ENCODE measurements at regions not wholly inside any gene's neighbourhood (a gene's known extent, or its start where the extent isn't known, plus 50 kb on each side); places are given as distances from the start of the nearest gene placed in this dataset.

DNA sequence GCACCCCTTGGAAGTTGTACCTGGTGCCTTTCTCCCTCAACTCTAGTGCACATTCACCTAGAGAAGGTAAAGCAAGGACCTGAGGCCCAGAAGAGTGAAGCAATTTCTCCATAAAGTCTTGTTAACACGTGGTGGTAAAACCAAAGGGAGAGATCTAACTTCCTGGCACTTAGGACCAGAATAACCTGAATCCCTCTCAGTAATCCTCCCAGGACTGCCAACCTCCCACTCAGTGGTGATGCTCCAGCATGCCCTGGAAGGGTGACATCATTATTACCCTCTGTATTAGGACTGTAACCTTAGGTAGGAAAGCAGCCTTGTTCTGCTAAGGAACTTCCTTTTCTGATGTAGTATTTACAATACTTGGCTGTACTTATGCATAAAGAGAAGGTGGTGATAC is 330.6 kb upstream of the MARCKS start:
- no peak for DNase-seq (ENCODE audit: low read depth, low spot score)
- CTCF ChIA-PET: no interaction called here
- intact Hi-C loops (cut with micrococcal nuclease; ENCODE audit: unreplicated experiment): no loop called here

DNA sequence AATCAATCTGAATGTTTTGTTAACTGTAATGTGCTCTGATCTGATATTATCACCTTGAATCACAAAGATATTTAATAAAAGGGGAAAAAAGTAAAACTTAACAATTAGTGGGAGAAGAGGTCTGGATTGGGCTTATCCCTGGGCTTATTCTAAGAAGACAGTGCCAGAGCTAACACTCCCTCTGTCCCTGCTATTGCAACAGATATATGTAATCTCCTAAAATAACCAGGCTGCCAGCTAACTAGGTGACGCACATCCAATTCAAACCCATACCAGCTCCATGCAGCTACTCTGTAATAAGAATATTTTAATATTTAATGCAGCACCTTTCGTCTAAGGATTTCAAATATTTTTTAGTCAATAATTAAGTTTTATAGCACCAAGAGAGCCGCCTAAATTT is 330.1 kb upstream of the MARCKS start:
- Histone ChIP-seq H3K4me1 (ENCODE audit: control insufficient read depth, insufficient read depth, low read length) (no peaks in the 10 kb centered on the region), H3K27ac (ENCODE audit: low read length) (no peak overlapping the region), H3K9me3 (ENCODE audit: control insufficient read depth, insufficient read depth, low read depth, low read length) (no peaks in the 10 kb centered on the region), H3K4me3 (ENCODE audit: low read depth in 2 of 2, low read length in 2 of 2) (no peak overlapping the region), H3K27me3 (ENCODE audit: control insufficient read depth, insufficient read depth, low read length) (no peaks in the 10 kb centered on the region), H3K36me3 (ENCODE audit: control insufficient read depth, insufficient read depth, low read length) (no peaks in the 10 kb centered on the region)
- CTCF ChIA-PET: no interaction called here
- no peak for ATAC-seq
- no peak for DNase-seq (ENCODE audit: low read depth, low spot score)
- in situ Hi-C loops (cut with HindIII; ENCODE audit: low pct_unique_long_range_greater_than_20kb, low sequenced_read_pairs): no loop called here
- intact Hi-C loops (cut with micrococcal nuclease; ENCODE audit: unreplicated experiment): no loop called here
- TF ChIP-seq, protein P1, sequence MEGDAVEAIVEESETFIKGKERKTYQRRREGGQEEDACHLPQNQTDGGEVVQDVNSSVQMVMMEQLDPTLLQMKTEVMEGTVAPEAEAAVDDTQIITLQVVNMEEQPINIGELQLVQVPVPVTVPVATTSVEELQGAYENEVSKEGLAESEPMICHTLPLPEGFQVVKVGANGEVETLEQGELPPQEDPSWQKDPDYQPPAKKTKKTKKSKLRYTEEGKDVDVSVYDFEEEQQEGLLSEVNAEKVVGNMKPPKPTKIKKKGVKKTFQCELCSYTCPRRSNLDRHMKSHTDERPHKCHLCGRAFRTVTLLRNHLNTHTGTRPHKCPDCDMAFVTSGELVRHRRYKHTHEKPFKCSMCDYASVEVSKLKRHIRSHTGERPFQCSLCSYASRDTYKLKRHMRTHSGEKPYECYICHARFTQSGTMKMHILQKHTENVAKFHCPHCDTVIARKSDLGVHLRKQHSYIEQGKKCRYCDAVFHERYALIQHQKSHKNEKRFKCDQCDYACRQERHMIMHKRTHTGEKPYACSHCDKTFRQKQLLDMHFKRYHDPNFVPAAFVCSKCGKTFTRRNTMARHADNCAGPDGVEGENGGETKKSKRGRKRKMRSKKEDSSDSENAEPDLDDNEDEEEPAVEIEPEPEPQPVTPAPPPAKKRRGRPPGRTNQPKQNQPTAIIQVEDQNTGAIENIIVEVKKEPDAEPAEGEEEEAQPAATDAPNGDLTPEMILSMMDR (IDR thresholded peaks at IDR 0.05): no peak
- no peak for TF ChIP-seq POLR2AphosphoS5 (IDR thresholded peaks at IDR 0.05; ENCODE audit: low read depth, low read length)
- TF ChIP-seq, protein P2, sequence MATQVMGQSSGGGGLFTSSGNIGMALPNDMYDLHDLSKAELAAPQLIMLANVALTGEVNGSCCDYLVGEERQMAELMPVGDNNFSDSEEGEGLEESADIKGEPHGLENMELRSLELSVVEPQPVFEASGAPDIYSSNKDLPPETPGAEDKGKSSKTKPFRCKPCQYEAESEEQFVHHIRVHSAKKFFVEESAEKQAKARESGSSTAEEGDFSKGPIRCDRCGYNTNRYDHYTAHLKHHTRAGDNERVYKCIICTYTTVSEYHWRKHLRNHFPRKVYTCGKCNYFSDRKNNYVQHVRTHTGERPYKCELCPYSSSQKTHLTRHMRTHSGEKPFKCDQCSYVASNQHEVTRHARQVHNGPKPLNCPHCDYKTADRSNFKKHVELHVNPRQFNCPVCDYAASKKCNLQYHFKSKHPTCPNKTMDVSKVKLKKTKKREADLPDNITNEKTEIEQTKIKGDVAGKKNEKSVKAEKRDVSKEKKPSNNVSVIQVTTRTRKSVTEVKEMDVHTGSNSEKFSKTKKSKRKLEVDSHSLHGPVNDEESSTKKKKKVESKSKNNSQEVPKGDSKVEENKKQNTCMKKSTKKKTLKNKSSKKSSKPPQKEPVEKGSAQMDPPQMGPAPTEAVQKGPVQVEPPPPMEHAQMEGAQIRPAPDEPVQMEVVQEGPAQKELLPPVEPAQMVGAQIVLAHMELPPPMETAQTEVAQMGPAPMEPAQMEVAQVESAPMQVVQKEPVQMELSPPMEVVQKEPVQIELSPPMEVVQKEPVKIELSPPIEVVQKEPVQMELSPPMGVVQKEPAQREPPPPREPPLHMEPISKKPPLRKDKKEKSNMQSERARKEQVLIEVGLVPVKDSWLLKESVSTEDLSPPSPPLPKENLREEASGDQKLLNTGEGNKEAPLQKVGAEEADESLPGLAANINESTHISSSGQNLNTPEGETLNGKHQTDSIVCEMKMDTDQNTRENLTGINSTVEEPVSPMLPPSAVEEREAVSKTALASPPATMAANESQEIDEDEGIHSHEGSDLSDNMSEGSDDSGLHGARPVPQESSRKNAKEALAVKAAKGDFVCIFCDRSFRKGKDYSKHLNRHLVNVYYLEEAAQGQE (IDR thresholded peaks at IDR 0.05; ENCODE audit: insufficient read depth in 1 of 2, low read depth in 2 of 2, low read length in 1 of 2): no peak
- no peak for TF ChIP-seq SIN3A (IDR thresholded peaks at IDR 0.05; ENCODE audit: borderline replicate concordance, insufficient read depth, low read depth, low read length)
- no peak for TF ChIP-seq TCF7L2 (IDR thresholded peaks at IDR 0.05; ENCODE audit: low read depth, low read length)
- POLR2A ChIA-PET: no interaction called here
- no TSS peak for BruUV-seq (replicated peaks)

More for the DNA sequence above, 330.6 kb upstream of the MARCKS start:
- no peaks in the 10 kb centered on the region for H3K4me1 ChIP-seq (ENCODE audit: control insufficient read depth, insufficient read depth, low read length)
- no peaks in the 10 kb centered on the region for H3K36me3 ChIP-seq (ENCODE audit: control insufficient read depth, insufficient read depth, low read length)
- TF ChIP-seq SIN3A (IDR thresholded peaks at IDR 0.05; ENCODE audit: borderline replicate concordance, insufficient read depth, low read depth, low read length) (no peak), POLR2AphosphoS5 (IDR thresholded peaks at IDR 0.05; ENCODE audit: low read depth, low read length) (no peak), TCF7L2 (IDR thresholded peaks at IDR 0.05; ENCODE audit: low read depth, low read length) (no peak)
- TF ChIP-seq, protein P1 (IDR thresholded peaks at IDR 0.05): no peak
- TF ChIP-seq, protein P2 (IDR thresholded peaks at IDR 0.05; ENCODE audit: insufficient read depth in 1 of 2, low read depth in 2 of 2, low read length in 1 of 2): no peak
- no peak for ATAC-seq
- no TSS peak for BruUV-seq (replicated peaks)
- no peaks in the 10 kb centered on the region for H3K27me3 ChIP-seq (ENCODE audit: control insufficient read depth, insufficient read depth, low read length)
- in situ Hi-C loops (cut with HindIII; ENCODE audit: low pct_unique_long_range_greater_than_20kb, low sequenced_read_pairs): no loop called here
- H3K4me3 ChIP-seq (ENCODE audit: low read depth in 2 of 2, low read length in 2 of 2): no peak overlapping the region
- POLR2A ChIA-PET: no interaction called here
- H3K9me3 ChIP-seq (ENCODE audit: control insufficient read depth, insufficient read depth, low read depth, low read length): no peaks in the 10 kb centered on the region
- no peak overlapping the region for H3K27ac ChIP-seq (ENCODE audit: low read length)
